SK-N-SH (cell line): ENCODE measurements at regions not wholly inside any gene's neighbourhood (a gene's known extent, or its start where the extent isn't known, plus 50 kb on each side); places are given as distances from the start of the nearest gene placed in this dataset.

Source experiments
- CTCF ChIA-PET: fragments of 300-600, 350-600 bp; formaldehyde crosslinking; extraction: SDS; loops from one replicate; lab custom pipeline; 2021; lab: Yijun Ruan, JAX
- POLR2A ChIA-PET: fragments of 350-600 bp; sonication (Branson Sonifier 250); formaldehyde crosslinking; extraction: SDS; loops from one replicate; lab custom pipeline; 2020; ENCODE audit warnings: antibody characterized with exemption, inconsistent platforms; lab: Yijun Ruan, JAX
- DNase-seq: peaks from one replicate; pipeline ENCODE4 v3.0.0; 2012
- H2AFZ ChIP-seq: fragments of 200-600 bp; sonication (generic); 2 replicates; pipeline ENCODE4 v1.8.1; 2016; ENCODE audit warnings: antibody characterized with exemption, mild to moderate bottlenecking, low read depth
- H3F3A ChIP-seq: fragments of 200-600 bp; sonication (generic); replicated peaks from 2 replicates; pipeline ENCODE3; 2016; ENCODE audit warnings: antibody characterized with exemption, mild to moderate bottlenecking; ENCODE audit not compliant: insufficient read depth
- H3K27ac ChIP-seq, 2 experiments: fragments of 200-500 bp in 1 of 2; fragments of 200-600 bp in 1 of 2; sonication (Bioruptor generic) in 1 of 2; sonication (generic), shearing (Covaris generic) in 1 of 2; 2 replicates each; pipeline versions ENCODE4 v1.5.1 to v1.6.1; 2014 to 2016; ENCODE audit warnings: low read depth in 2 of 2, inconsistent platforms in 1 of 2, low read length in 1 of 2, mild to moderate bottlenecking in 1 of 2, mixed read lengths in 1 of 2
- H3K27me3 ChIP-seq: fragments of 200-600 bp; sonication (generic), shearing (Covaris generic); 2 replicates; pipeline ENCODE4 v1.6.1; 2016; ENCODE audit warnings: mixed run types; ENCODE audit not compliant: insufficient read depth
- H3K36me3 ChIP-seq, 2 experiments: fragments of 200-500 bp in 1 of 2; fragments of 200-600 bp in 1 of 2; sonication (Bioruptor generic) in 1 of 2; sonication (generic) in 1 of 2; replicated peaks in 1 of 2; 2 replicates each; pipeline versions ENCODE3 to v1.5.1; 2014 to 2016; ENCODE audit warnings: low read length in 1 of 2, mild to moderate bottlenecking in 1 of 2; ENCODE audit not compliant: insufficient read depth in 2 of 2, control insufficient read depth in 1 of 2
- H3K4me1 ChIP-seq, 2 experiments: fragments of 200-500 bp in 1 of 2; fragments of 200-600 bp in 1 of 2; sonication (Bioruptor generic) in 1 of 2; sonication (generic), shearing (Covaris generic) in 1 of 2; 2 replicates each; pipeline versions ENCODE4 v1.5.1 to v1.6.1; 2014 to 2016; ENCODE audit warnings: low read depth in 1 of 2, low read length in 1 of 2, mixed run types in 1 of 2; ENCODE audit not compliant: insufficient read depth in 2 of 2, control insufficient read depth in 1 of 2
- H3K4me2 ChIP-seq: fragments of 200-600 bp; sonication (generic), shearing (Covaris generic); 2 replicates; pipeline ENCODE4 v1.6.1; 2017; ENCODE audit warnings: mixed run types
- H3K4me3 ChIP-seq, 2 experiments: fragments of 200-500 bp in 1 of 2; fragments of 200-600 bp in 1 of 2; sonication (Bioruptor generic) in 1 of 2; sonication (generic), shearing (Covaris generic) in 1 of 2; 2 replicates each; pipeline versions ENCODE4 v1.5.1 to v1.8.1; 2014 to 2016; ENCODE audit warnings: low read depth in 2 of 2, inconsistent platforms in 1 of 2, low read length in 1 of 2, mild to moderate bottlenecking in 1 of 2, mixed read lengths in 1 of 2, moderate library complexity in 1 of 2
- H3K79me2 ChIP-seq: fragments of 200-600 bp; sonication (generic); 2 replicates; pipeline ENCODE4 v1.8.1; 2017; ENCODE audit warnings: mild to moderate bottlenecking; ENCODE audit not compliant: insufficient read depth
- H3K9ac ChIP-seq: fragments of 200-600 bp; sonication (generic); 2 replicates; pipeline ENCODE4 v1.6.1; 2017; ENCODE audit warnings: mixed run types
- H3K9me2 ChIP-seq: fragments of 200-600 bp; sonication (generic); 2 replicates; pipeline ENCODE4 v1.6.1; 2017; ENCODE audit warnings: mixed run types
- H3K9me3 ChIP-seq: fragments of 200-600 bp; sonication (generic); 2 replicates; pipeline ENCODE4 v1.6.1; 2017; ENCODE audit warnings: mixed run types, mild to moderate bottlenecking, moderate library complexity
- H4K20me1 ChIP-seq: fragments of 200-600 bp; sonication (generic); 2 replicates; pipeline ENCODE4 v1.6.1; 2017; ENCODE audit warnings: mild to moderate bottlenecking, mixed run types; ENCODE audit not compliant: insufficient read depth
- EP300 ChIP-seq, 2 experiments: IDR thresholded peaks; 2 replicates each; pipeline versions ENCODE4 v1.4.0 to v1.6.1; 2012; ENCODE audit warnings: borderline replicate concordance in 1 of 2, low read depth in 1 of 2, low read length in 1 of 2
- EZH2phosphoT487 ChIP-seq: fragments of 200-600 bp; sonication (generic); IDR thresholded peaks from 2 replicates; pipeline ENCODE4 v1.6.1; 2017; ENCODE audit warnings: low read depth, mixed run types, mild to moderate bottlenecking, antibody characterized with exemption, moderate library complexity, borderline replicate concordance
- FOXJ3 ChIP-seq: sonication (generic); formaldehyde crosslinking; IDR thresholded peaks from 2 replicates; pipeline ENCODE4 v1.5.1; 2020; ENCODE audit warnings: mild to moderate bottlenecking, missing genetic modification reagents
- FOXM1 ChIP-seq: IDR thresholded peaks from 2 replicates; pipeline ENCODE4 v1.4.0; 2012; ENCODE audit warnings: low read depth, mild to moderate bottlenecking
- GABPA ChIP-seq: IDR thresholded peaks from 2 replicates; pipeline ENCODE4 v1.4.0; 2012; ENCODE audit warnings: low read depth, mild to moderate bottlenecking
- JUND ChIP-seq: IDR thresholded peaks from 2 replicates; pipeline ENCODE4 v1.4.0; 2012
- MXI1 ChIP-seq: IDR thresholded peaks from 2 replicates; pipeline ENCODE4 v1.6.1; 2012; ENCODE audit warnings: mild to moderate bottlenecking, low read depth, low read length, improper control_type of control experiment
- POLR2AphosphoS5 ChIP-seq: IDR thresholded peaks from 2 replicates; pipeline ENCODE4 v1.6.1; 2012; ENCODE audit warnings: low read depth, low read length
- RAD21 ChIP-seq: IDR thresholded peaks from 2 replicates; pipeline ENCODE4 v1.6.1; 2012; ENCODE audit warnings: mild to moderate bottlenecking, low read length
- SIN3A ChIP-seq: IDR thresholded peaks from 2 replicates; pipeline ENCODE4 v1.6.1; 2012; ENCODE audit warnings: low read depth, mild to moderate bottlenecking, low read length, moderate library complexity, borderline replicate concordance
- TEAD4 ChIP-seq: IDR thresholded peaks from 2 replicates; pipeline ENCODE4 v1.4.0; 2012; ENCODE audit warnings: mild to moderate bottlenecking, borderline replicate concordance; ENCODE audit not compliant: insufficient read depth
- YY1 ChIP-seq: IDR thresholded peaks from 2 replicates; pipeline ENCODE4 v1.4.0; 2012; ENCODE audit warnings: low read depth, mild to moderate bottlenecking
- WGBS: methylation state at CpG from one replicate; pipeline ENCODE4 v1.1.6; 2017; ENCODE audit warnings: low lambda C conversion rate; 5-methylcytosine and 5-hydroxymethylcytosine counted together
- TF ChIP-seq, protein P1 (sequence below): IDR thresholded peaks from 2 replicates; pipeline ENCODE4 v1.4.0; 2012; ENCODE audit warnings: low read depth, borderline replicate concordance

GRCh38 chr13:63393112-63393511, 1977.5 kb upstream of the PCDH20 start:
- no peaks in the 10 kb centered on the region for H3K36me3 ChIP-seq
- H2AFZ ChIP-seq: no peak overlapping the region; the same call in 1 of the 2 replicates
- TF ChIP-seq SIN3A (no peak), POLR2AphosphoS5 (no peak), EZH2phosphoT487 (no peak), MXI1 (no peak), JUND (no peak), TEAD4 (no peak), GABPA (no peak)
- TF ChIP-seq, all 33 proteins: peak for 0
- no peaks in the 10 kb centered on the region for H3F3A ChIP-seq
- no peaks in the 10 kb centered on the region for H3K9me3 ChIP-seq
- H3K4me3 ChIP-seq: no peak overlapping the region
- H3K9ac ChIP-seq: no peak overlapping the region
- H3K4me1 ChIP-seq: no peaks in the 10 kb centered on the region
- H4K20me1 ChIP-seq: no peaks in the 10 kb centered on the region
- H3K27me3 ChIP-seq: no peaks in the 10 kb centered on the region
- 68% methylated on average over 3 of the region's 3 CpGs for WGBS
- H3K4me2 ChIP-seq: no peak overlapping the region
- no peaks in the 10 kb centered on the region; the same call in 1 of the 2 replicates for H3K9me2 ChIP-seq
- no peaks in the 10 kb centered on the region for H3K79me2 ChIP-seq
- ChIA-PET POLR2A (no interaction called here), CTCF (interaction anchor here (1.3 kb wide), 1 partner anchor 30 kb away, joined by 3 read pairs; no protein-coding TSS in a partner anchor)
- no peak overlapping the region for H3K27ac ChIP-seq
- no peak for DNase-seq

- H3K4me3 ChIP-seq: no peak overlapping the region
- H4K20me1 ChIP-seq: no peaks in the 10 kb centered on the region
- POLR2A ChIA-PET: no interaction called here
- no peaks in the 10 kb centered on the region for H3K4me1 ChIP-seq
- no peaks in the 10 kb centered on the region for H3F3A ChIP-seq
- no peaks in the 10 kb centered on the region for H3K79me2 ChIP-seq
- 83% methylated on average over 1 of the region's 1 CpG for WGBS
- H3K9me3 ChIP-seq: no peaks in the 10 kb centered on the region
- CTCF ChIA-PET: no interaction called here
- no peak overlapping the region for H3K27ac ChIP-seq
- no peak overlapping the region for H3K4me2 ChIP-seq
- H3K9me2 ChIP-seq: no peaks in the 10 kb centered on the region
- H3K9ac ChIP-seq: no peak overlapping the region
- TF ChIP-seq EP300 (IDR thresholded peaks at IDR 0.05; ENCODE audit: borderline replicate concordance in 1 of 2, low read depth in 1 of 2, low read length in 1 of 2): no peak
- no peak for TF ChIP-seq YY1
- TF ChIP-seq, protein P1, sequence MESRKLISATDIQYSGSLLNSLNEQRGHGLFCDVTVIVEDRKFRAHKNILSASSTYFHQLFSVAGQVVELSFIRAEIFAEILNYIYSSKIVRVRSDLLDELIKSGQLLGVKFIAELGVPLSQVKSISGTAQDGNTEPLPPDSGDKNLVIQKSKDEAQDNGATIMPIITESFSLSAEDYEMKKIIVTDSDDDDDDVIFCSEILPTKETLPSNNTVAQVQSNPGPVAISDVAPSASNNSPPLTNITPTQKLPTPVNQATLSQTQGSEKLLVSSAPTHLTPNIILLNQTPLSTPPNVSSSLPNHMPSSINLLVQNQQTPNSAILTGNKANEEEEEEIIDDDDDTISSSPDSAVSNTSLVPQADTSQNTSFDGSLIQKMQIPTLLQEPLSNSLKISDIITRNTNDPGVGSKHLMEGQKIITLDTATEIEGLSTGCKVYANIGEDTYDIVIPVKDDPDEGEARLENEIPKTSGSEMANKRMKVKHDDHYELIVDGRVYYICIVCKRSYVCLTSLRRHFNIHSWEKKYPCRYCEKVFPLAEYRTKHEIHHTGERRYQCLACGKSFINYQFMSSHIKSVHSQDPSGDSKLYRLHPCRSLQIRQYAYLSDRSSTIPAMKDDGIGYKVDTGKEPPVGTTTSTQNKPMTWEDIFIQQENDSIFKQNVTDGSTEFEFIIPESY: no peak
- TF ChIP-seq FOXJ3 (CRISPR knock-in tag): no peak
- TF ChIP-seq RAD21: no peak
- TF ChIP-seq POLR2AphosphoS5: no peak
- no peak for TF ChIP-seq FOXM1
- no peaks in the 10 kb centered on the region for H3K36me3 ChIP-seq
- DNase-seq: no peak
- no peaks in the 10 kb centered on the region for H3K27me3 ChIP-seq
- no peak overlapping the region for H2AFZ ChIP-seq
Measured at GRCh38 chr13:63389756-63390155, 1974.1 kb upstream of the PCDH20 start.
